ENCODE measurements at regions not wholly inside any gene's neighbourhood (a gene's known extent, or its start where the extent isn't known, plus 50 kb on each side); places are given as distances from the start of the nearest gene placed in this dataset.

GRCh38 chr4:121535351-121535750 lies 154.5 kb upstream of the QRFPR start:
- TF ChIP-seq CTCF (IDR thresholded peaks at IDR 0.05 in 8 of 11, conservative IDR thresholded peaks at IDR 0.05 in 3 of 11) (no peak), POLR2A (IDR thresholded peaks at IDR 0.05) (no peak), POLR2AphosphoS5 (IDR thresholded peaks at IDR 0.05) (no peak)
